HL-60 (cell line): ENCODE measurements at regions not wholly inside any gene's neighbourhood (a gene's known extent, or its start where the extent isn't known, plus 50 kb on each side); places are given as distances from the start of the nearest gene placed in this dataset.

Experiments
- DNase-seq, 2 experiments: peaks; one replicate each; pipeline ENCODE4 v3.0.0-alpha.2; 2010 to 2020; ENCODE audit warnings: low read depth in 1 of 2, low spot score in 1 of 2
- H3K27ac ChIP-seq: fragments of 250-450 bp; sonication (Bioruptor Pico); replicated peaks from 2 replicates; pipeline ENCODE4 v1.5.1; 2020; ENCODE audit warnings: mild to moderate bottlenecking, moderate library complexity
- H3K27me3 ChIP-seq: fragments of 250-450 bp; sonication (Bioruptor Pico); 2 replicates; pipeline ENCODE4 v1.5.1; 2021; ENCODE audit warnings: mild to moderate bottlenecking, moderate library complexity; ENCODE audit not compliant: insufficient read depth, poor library complexity, severe bottlenecking
- H3K4me3 ChIP-seq: replicated peaks from 2 replicates; pipeline ENCODE4 v1.5.1; 2011; ENCODE audit warnings: mild to moderate bottlenecking, control low read depth, low read length; ENCODE audit not compliant: insufficient read depth
- CTCF ChIP-seq: IDR thresholded peaks from one replicate; pipeline ENCODE4 v1.5.1; 2011; ENCODE audit warnings: low read length, control low read depth, inconsistent platforms; ENCODE audit not compliant: insufficient read depth
- GABPA ChIP-seq: IDR thresholded peaks from 2 replicates; pipeline ENCODE4 v1.6.1; 2012; ENCODE audit warnings: low read depth
- POLR2AphosphoS5 ChIP-seq: IDR thresholded peaks from 2 replicates; pipeline ENCODE4 v1.6.1; 2012; ENCODE audit warnings: low read depth
- REST ChIP-seq: IDR thresholded peaks from 2 replicates; pipeline ENCODE4 v1.6.1; 2012; ENCODE audit warnings: low read depth; ENCODE audit not compliant: insufficient replicate concordance
- SPI1 ChIP-seq: IDR thresholded peaks from 2 replicates; pipeline ENCODE4 v1.6.1; 2012; ENCODE audit warnings: low read depth, mild to moderate bottlenecking, borderline replicate concordance

- Histone ChIP-seq H3K27me3 (no peaks in the 10 kb centered on the region), H3K27ac (no peak overlapping the region), H3K4me3 (no peak overlapping the region)
- no peak for DNase-seq
- TF ChIP-seq REST (no peak), CTCF (no peak), SPI1 (no peak), GABPA (no peak)
Measured at GRCh38 chr5:162410365-162410764, 342.8 kb downstream of the GABRG2 start.

- TF ChIP-seq GABPA (no peak), SPI1 (no peak), REST (no peak), POLR2AphosphoS5 (no peak), CTCF (no peak)
- Histone ChIP-seq H3K27me3 (no peaks in the 10 kb centered on the region), H3K27ac (no peak overlapping the region), H3K4me3 (no peak overlapping the region)
- no peak for DNase-seq
Measured at GRCh38 chr5:162429142-162429541, 361.6 kb downstream of the GABRG2 start.

GRCh38 chr5:162434281-162434680, 366.7 kb downstream of the GABRG2 start:
- Histone ChIP-seq H3K27ac (no peak overlapping the region), H3K27me3 (no peaks in the 10 kb centered on the region), H3K4me3 (no peak overlapping the region)
- TF ChIP-seq CTCF (no peak), SPI1 (no peak), GABPA (no peak), POLR2AphosphoS5 (no peak), REST (no peak)
- no peak for DNase-seq
